ENCODE measurements at regions not wholly inside any gene's neighbourhood (a gene's known extent, or its start where the extent isn't known, plus 50 kb on each side); places are given as distances from the start of the nearest gene placed in this dataset.

DNA sequence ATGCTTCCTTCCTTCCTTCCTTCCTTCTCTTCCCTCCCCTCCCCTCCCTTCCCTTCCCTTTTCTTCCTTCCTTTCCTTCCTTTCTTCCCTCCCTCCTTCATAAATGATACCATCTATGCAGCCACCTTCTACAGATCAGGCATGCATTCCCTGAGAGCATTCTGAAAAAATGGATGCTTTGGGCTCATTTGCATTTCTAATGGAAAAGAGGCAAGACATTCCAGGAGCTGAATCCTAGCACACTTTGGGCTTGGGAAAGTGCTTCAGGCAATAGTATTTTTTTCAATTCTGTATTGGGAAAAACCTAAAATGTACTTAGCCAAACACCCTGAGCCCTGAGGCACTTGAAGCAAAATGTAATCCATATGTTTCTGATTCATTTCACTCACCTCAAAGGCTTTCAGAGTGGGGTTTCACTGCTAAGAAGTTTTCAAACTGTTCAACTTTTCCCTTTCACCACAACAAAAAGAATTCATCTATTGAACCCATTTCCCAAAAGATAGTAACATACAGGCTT lies 220.1 kb upstream of the RORA start:
- no TSS peak for BruUV-seq (replicated peaks)
- H2AK9ac ChIP-seq (replicated peaks; ENCODE audit: low read depth, low read length, poor library complexity) = no peak overlapping the region
- H3K27ac ChIP-seq (ENCODE audit: insufficient read depth, low read length) = no peak overlapping the region
- H3K4me1 ChIP-seq (ENCODE audit: control insufficient read depth, insufficient read depth, low read length) = no peaks in the 10 kb centered on the region
- H3K27me3 ChIP-seq (ENCODE audit: control insufficient read depth, insufficient read depth, low read length) = no peaks in the 10 kb centered on the region
- H3K9me1 ChIP-seq (ENCODE audit: insufficient read depth, low read length) = no peaks in the 10 kb centered on the region
- DNase-seq = no peak
- ChIA-PET CTCF (no interaction called here), POLR2A (ENCODE audit: unreplicated experiment) (no interaction called here)
- H3K79me1 ChIP-seq (ENCODE audit: low read depth in 1 of 2, low read length in 2 of 2) = no peaks in the 10 kb centered on the region
- H3K14ac ChIP-seq (replicated peaks; ENCODE audit: low read depth, low read length) = no peak overlapping the region
- ATAC-seq (ENCODE audit: low read depth) = no peak
- no peak overlapping the region for H2AK5ac ChIP-seq (ENCODE audit: low read depth, low read length)
- no peaks in the 10 kb centered on the region for H3K36me3 ChIP-seq (ENCODE audit: control insufficient read depth, insufficient read depth, low read length)
- H3K4ac ChIP-seq (ENCODE audit: low read depth, low read length) = no peak overlapping the region
- no peak overlapping the region for H2BK120ac ChIP-seq (ENCODE audit: low read depth, low read length)
- TF ChIP-seq POLR2A (IDR thresholded peaks at IDR 0.05; ENCODE audit: low read depth, low read length) (no peak), RAD21 (IDR thresholded peaks at IDR 0.05; ENCODE audit: low read length) (no peak), RFX5 (IDR thresholded peaks at IDR 0.05; ENCODE audit: low read depth, low read length) (no peak), NFE2L2 (IDR thresholded peaks at IDR 0.05; ENCODE audit: low read depth, low read length) (no peak), FOS (IDR thresholded peaks at IDR 0.05; ENCODE audit: low read depth, low read length) (no peak), BHLHE40 (IDR thresholded peaks at IDR 0.05; ENCODE audit: low read depth, low read length) (no peak), CEBPB (IDR thresholded peaks at IDR 0.05; ENCODE audit: low read depth, low read length) (no peak), RCOR1 (IDR thresholded peaks at IDR 0.05; ENCODE audit: insufficient replicate concordance, low read length) (no peak), MAFK (IDR thresholded peaks at IDR 0.05; ENCODE audit: low read depth, low read length) (no peak), MXI1 (IDR thresholded peaks at IDR 0.05; ENCODE audit: borderline replicate concordance, low read depth, low read length) (no peak), MAZ (IDR thresholded peaks at IDR 0.05; ENCODE audit: borderline replicate concordance, low read depth, low read length) (no peak), CHD1 (IDR thresholded peaks at IDR 0.05; ENCODE audit: low read depth, low read length) (no peak), SMC3 (IDR thresholded peaks at IDR 0.05; ENCODE audit: low read depth, low read length) (no peak)
- TF ChIP-seq, protein P1, sequence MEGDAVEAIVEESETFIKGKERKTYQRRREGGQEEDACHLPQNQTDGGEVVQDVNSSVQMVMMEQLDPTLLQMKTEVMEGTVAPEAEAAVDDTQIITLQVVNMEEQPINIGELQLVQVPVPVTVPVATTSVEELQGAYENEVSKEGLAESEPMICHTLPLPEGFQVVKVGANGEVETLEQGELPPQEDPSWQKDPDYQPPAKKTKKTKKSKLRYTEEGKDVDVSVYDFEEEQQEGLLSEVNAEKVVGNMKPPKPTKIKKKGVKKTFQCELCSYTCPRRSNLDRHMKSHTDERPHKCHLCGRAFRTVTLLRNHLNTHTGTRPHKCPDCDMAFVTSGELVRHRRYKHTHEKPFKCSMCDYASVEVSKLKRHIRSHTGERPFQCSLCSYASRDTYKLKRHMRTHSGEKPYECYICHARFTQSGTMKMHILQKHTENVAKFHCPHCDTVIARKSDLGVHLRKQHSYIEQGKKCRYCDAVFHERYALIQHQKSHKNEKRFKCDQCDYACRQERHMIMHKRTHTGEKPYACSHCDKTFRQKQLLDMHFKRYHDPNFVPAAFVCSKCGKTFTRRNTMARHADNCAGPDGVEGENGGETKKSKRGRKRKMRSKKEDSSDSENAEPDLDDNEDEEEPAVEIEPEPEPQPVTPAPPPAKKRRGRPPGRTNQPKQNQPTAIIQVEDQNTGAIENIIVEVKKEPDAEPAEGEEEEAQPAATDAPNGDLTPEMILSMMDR (conservative IDR thresholded peaks at IDR 0.05; ENCODE audit: low read depth, low read length) = no peak
- TF ChIP-seq, protein P2, sequence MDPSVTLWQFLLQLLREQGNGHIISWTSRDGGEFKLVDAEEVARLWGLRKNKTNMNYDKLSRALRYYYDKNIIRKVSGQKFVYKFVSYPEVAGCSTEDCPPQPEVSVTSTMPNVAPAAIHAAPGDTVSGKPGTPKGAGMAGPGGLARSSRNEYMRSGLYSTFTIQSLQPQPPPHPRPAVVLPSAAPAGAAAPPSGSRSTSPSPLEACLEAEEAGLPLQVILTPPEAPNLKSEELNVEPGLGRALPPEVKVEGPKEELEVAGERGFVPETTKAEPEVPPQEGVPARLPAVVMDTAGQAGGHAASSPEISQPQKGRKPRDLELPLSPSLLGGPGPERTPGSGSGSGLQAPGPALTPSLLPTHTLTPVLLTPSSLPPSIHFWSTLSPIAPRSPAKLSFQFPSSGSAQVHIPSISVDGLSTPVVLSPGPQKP (IDR thresholded peaks at IDR 0.05; ENCODE audit: borderline replicate concordance, low read depth, low read length) = no peak
- TF ChIP-seq, protein P3, sequence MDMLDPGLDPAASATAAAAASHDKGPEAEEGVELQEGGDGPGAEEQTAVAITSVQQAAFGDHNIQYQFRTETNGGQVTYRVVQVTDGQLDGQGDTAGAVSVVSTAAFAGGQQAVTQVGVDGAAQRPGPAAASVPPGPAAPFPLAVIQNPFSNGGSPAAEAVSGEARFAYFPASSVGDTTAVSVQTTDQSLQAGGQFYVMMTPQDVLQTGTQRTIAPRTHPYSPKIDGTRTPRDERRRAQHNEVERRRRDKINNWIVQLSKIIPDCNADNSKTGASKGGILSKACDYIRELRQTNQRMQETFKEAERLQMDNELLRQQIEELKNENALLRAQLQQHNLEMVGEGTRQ (IDR thresholded peaks at IDR 0.05; ENCODE audit: low read depth, low read length) = no peak
- no peak overlapping the region for H2AFZ ChIP-seq (replicated peaks; ENCODE audit: low read length, poor library complexity)
- intact Hi-C loops (cut with micrococcal nuclease) (no loop called here), in situ Hi-C loops (cut with MboI; ENCODE audit: low sequenced_read_pairs) (no loop called here), dilution Hi-C loops (cut with HindIII; ENCODE audit: low sequenced_read_pairs, unreplicated experiment) (no loop called here)
- H3K56ac ChIP-seq (ENCODE audit: extremely low read depth, insufficient read depth, low read length) = no peak overlapping the region
- no peak overlapping the region for H3K18ac ChIP-seq (ENCODE audit: low read depth, low read length)
- no peak overlapping the region for H3K4me2 ChIP-seq (ENCODE audit: low read depth, low read length)
- H2BK20ac ChIP-seq (ENCODE audit: low read depth, low read length) = no peak overlapping the region
- H2BK5ac ChIP-seq (ENCODE audit: low read depth, low read length, poor library complexity, severe bottlenecking) = no peak overlapping the region
- no peaks in the 10 kb centered on the region for H3K9me3 ChIP-seq (ENCODE audit: control insufficient read depth, insufficient read depth, low read length)
- no peak overlapping the region for H4K8ac ChIP-seq (ENCODE audit: low read depth in 2 of 2, low read length in 2 of 2)
- H4K5ac ChIP-seq (ENCODE audit: low read depth, low read length) = no peak overlapping the region
- H3K23ac ChIP-seq (ENCODE audit: low read depth, low read length) = no peak overlapping the region
- H3K4me3 ChIP-seq (ENCODE audit: insufficient read depth, low read depth, low read length) = no peak overlapping the region
- H3K9ac ChIP-seq (ENCODE audit: low read depth, low read length) = no peak overlapping the region
- H2BK15ac ChIP-seq (ENCODE audit: low read depth, low read length) = no peak overlapping the region
- H4K91ac ChIP-seq (ENCODE audit: insufficient read depth, low read depth, low read length) = no peak overlapping the region
- H4K20me1 ChIP-seq (ENCODE audit: insufficient read depth, low read length) = no peaks in the 10 kb centered on the region
